ENCODE measurements at regions not wholly inside any gene's neighbourhood (a gene's known extent, or its start where the extent isn't known, plus 50 kb on each side); places are given as distances from the start of the nearest gene placed in this dataset.

- TF ChIP-seq SUZ12 (IDR thresholded peaks at IDR 0.05; ENCODE audit: extremely low read depth, insufficient read depth, insufficient read length) (no peak), ZNF274 (IDR thresholded peaks at IDR 0.05; ENCODE audit: low read depth, low read length) (no peak)
Measured at GRCh38 chr2:41835401-41835800, 212.4 kb upstream of the PKDCC start.

Measured in NT2/D1 (cell line).